Neural cell (in vitro differentiated cells): ENCODE measurements at regions not wholly inside any gene's neighbourhood (a gene's known extent, or its start where the extent isn't known, plus 50 kb on each side); places are given as distances from the start of the nearest gene placed in this dataset.

Source experiments
- EP300 ChIP-seq: fragments of 450-650 bp; conservative IDR thresholded peaks from 2 replicates; pipeline ENCODE4 v1.6.1; 2014; ENCODE audit warnings: antibody characterized with exemption, mild to moderate bottlenecking, moderate library complexity; ENCODE audit not compliant: poor library complexity, severe bottlenecking
- EZH2 ChIP-seq: fragments of 200-600, 300-800 bp; shearing (Covaris generic), sonication (generic); IDR thresholded peaks from 2 replicates; pipeline ENCODE4 v1.6.1; 2014; ENCODE audit warnings: antibody characterized with exemption, low read length, borderline replicate concordance, mild to moderate bottlenecking; ENCODE audit not compliant: insufficient read depth, poor library complexity, severe bottlenecking
- MXI1 ChIP-seq: fragments of 450-650 bp; conservative IDR thresholded peaks from 2 replicates; pipeline ENCODE4 v1.6.1; 2014; ENCODE audit warnings: antibody characterized with exemption, mild to moderate bottlenecking; ENCODE audit not compliant: poor library complexity, severe bottlenecking
- POLR2AphosphoS5 ChIP-seq: IDR thresholded peaks from 2 replicates; pipeline ENCODE4 v1.6.1; 2012
- RAD21 ChIP-seq: fragments of 450-650 bp; conservative IDR thresholded peaks from 2 replicates; pipeline ENCODE4 v1.6.1; 2014; ENCODE audit warnings: antibody characterized with exemption, mild to moderate bottlenecking, moderate library complexity
- REST ChIP-seq: IDR thresholded peaks from 2 replicates; pipeline ENCODE4 v1.6.1; 2012; ENCODE audit warnings: borderline replicate concordance
- TAF1 ChIP-seq: IDR thresholded peaks from 2 replicates; pipeline ENCODE4 v1.6.1; 2012; ENCODE audit warnings: low read depth
- TF ChIP-seq, protein P1 (sequence below): fragments of 450-650 bp; IDR thresholded peaks from 2 replicates; pipeline ENCODE4 v1.5.1; 2014; ENCODE audit warnings: antibody characterized with exemption, mild to moderate bottlenecking, moderate library complexity; ENCODE audit not compliant: poor library complexity, severe bottlenecking

GRCh38 chr14:96627811-96628775 is 125.9 kb downstream of the PAPOLA start:
- TF ChIP-seq, protein P1, sequence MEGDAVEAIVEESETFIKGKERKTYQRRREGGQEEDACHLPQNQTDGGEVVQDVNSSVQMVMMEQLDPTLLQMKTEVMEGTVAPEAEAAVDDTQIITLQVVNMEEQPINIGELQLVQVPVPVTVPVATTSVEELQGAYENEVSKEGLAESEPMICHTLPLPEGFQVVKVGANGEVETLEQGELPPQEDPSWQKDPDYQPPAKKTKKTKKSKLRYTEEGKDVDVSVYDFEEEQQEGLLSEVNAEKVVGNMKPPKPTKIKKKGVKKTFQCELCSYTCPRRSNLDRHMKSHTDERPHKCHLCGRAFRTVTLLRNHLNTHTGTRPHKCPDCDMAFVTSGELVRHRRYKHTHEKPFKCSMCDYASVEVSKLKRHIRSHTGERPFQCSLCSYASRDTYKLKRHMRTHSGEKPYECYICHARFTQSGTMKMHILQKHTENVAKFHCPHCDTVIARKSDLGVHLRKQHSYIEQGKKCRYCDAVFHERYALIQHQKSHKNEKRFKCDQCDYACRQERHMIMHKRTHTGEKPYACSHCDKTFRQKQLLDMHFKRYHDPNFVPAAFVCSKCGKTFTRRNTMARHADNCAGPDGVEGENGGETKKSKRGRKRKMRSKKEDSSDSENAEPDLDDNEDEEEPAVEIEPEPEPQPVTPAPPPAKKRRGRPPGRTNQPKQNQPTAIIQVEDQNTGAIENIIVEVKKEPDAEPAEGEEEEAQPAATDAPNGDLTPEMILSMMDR, result no peak
- TF ChIP-seq TAF1, result no peak
- no peak for TF ChIP-seq RAD21
- no peak for TF ChIP-seq POLR2AphosphoS5
- TF ChIP-seq EZH2, result no peak
- no peak for TF ChIP-seq EP300
- TF ChIP-seq MXI1, result no peak
- no peak for TF ChIP-seq REST
